ENCODE measurements at regions not wholly inside any gene's neighbourhood (a gene's known extent, or its start where the extent isn't known, plus 50 kb on each side); places are given as distances from the start of the nearest gene placed in this dataset.

- no peak for TF ChIP-seq CTCF (IDR thresholded peaks at IDR 0.05)
- TF ChIP-seq EP300 (IDR thresholded peaks at IDR 0.05; ENCODE audit: low read depth) = no peak
- no peak for TF ChIP-seq POLR2AphosphoS5 (IDR thresholded peaks at IDR 0.05)
- no peak for TF ChIP-seq POLR2A (IDR thresholded peaks at IDR 0.05)
Observed at GRCh38 chrX:7606039-7606652, 236.8 kb upstream of the VCX start.
